Endodermal cell (in vitro differentiated cells): ENCODE measurements at regions not wholly inside any gene's neighbourhood (a gene's known extent, or its start where the extent isn't known, plus 50 kb on each side); places are given as distances from the start of the nearest gene placed in this dataset.

Experiments
- DNase-seq: peaks from one replicate; pipeline ENCODE4 v3.0.0-alpha.2; 2017
- H3K27ac ChIP-seq: 2 replicates; pipeline ENCODE4 v1.5.1; 2013; ENCODE audit warnings: mild to moderate bottlenecking, low read depth, low read length, moderate library complexity
- H3K27me3 ChIP-seq: 2 replicates; pipeline ENCODE4 v1.6.1; 2013; ENCODE audit warnings: mild to moderate bottlenecking, low read length, moderate library complexity; ENCODE audit not compliant: insufficient read depth, control insufficient read depth, poor library complexity, severe bottlenecking
- H3K36me3 ChIP-seq: 2 replicates; pipeline ENCODE4 v1.7.0; 2013; ENCODE audit warnings: mild to moderate bottlenecking, low read length, moderate library complexity; ENCODE audit not compliant: control insufficient read depth, insufficient read depth
- H3K4me1 ChIP-seq: one replicate; pipeline ENCODE4 v1.7.0; 2013; ENCODE audit warnings: low read length; ENCODE audit not compliant: control insufficient read depth, insufficient read depth
- H3K4me3 ChIP-seq: 2 replicates; pipeline ENCODE4 v1.5.1; 2013; ENCODE audit warnings: mild to moderate bottlenecking, low read length, moderate library complexity
- H3K9ac ChIP-seq: 2 replicates; pipeline ENCODE4 v1.6.1; 2013; ENCODE audit warnings: mild to moderate bottlenecking, low read length, moderate library complexity; ENCODE audit not compliant: poor library complexity, severe bottlenecking; ENCODE audit errors: extremely low read depth
- H3K9me3 ChIP-seq: 2 replicates; pipeline ENCODE4 v1.6.1; 2013; ENCODE audit warnings: mild to moderate bottlenecking, low read length, moderate library complexity; ENCODE audit not compliant: control insufficient read depth
- H3K27ac Mint-ChIP-seq: 2 replicates; pipeline ENCODE4 v1.8.0; 2020; ENCODE audit warnings: mixed read lengths
- H3K27me3 Mint-ChIP-seq: 2 replicates; pipeline ENCODE4 v1.8.0; 2021; ENCODE audit warnings: mild to moderate bottlenecking, mixed read lengths; ENCODE audit not compliant: insufficient read depth
- H3K36me3 Mint-ChIP-seq: 2 replicates; pipeline ENCODE4 v1.8.0; 2020; ENCODE audit warnings: low read depth, mixed read lengths
- H3K4me1 Mint-ChIP-seq: 2 replicates; pipeline ENCODE4 v1.8.0; 2020; ENCODE audit warnings: mixed read lengths
- H3K4me3 Mint-ChIP-seq: 2 replicates; pipeline ENCODE4 v1.8.0; 2020; ENCODE audit warnings: mild to moderate bottlenecking, moderate library complexity, mixed read lengths
- H3K9me3 Mint-ChIP-seq: 2 replicates; pipeline ENCODE4 v1.8.0; 2020; ENCODE audit warnings: mild to moderate bottlenecking, mixed read lengths
- CTCF ChIP-seq: fragments of 200-600 bp; sonication (generic); conservative IDR thresholded peaks from 2 replicates; pipeline ENCODE4 v1.5.0; 2021; ENCODE audit warnings: antibody characterized with exemption, mild to moderate bottlenecking
- WGBS, 2 experiments: methylation state at CpG; one replicate each; pipeline versions ENCODE4 v1.1.5 to v1.1.7; 2013; ENCODE audit warnings: missing lambda C conversion rate in 2 of 2, mixed read lengths in 1 of 2; ENCODE audit not compliant: insufficient coverage in 1 of 2, insufficient read length in 1 of 2; 5-methylcytosine and 5-hydroxymethylcytosine counted together

DNA sequence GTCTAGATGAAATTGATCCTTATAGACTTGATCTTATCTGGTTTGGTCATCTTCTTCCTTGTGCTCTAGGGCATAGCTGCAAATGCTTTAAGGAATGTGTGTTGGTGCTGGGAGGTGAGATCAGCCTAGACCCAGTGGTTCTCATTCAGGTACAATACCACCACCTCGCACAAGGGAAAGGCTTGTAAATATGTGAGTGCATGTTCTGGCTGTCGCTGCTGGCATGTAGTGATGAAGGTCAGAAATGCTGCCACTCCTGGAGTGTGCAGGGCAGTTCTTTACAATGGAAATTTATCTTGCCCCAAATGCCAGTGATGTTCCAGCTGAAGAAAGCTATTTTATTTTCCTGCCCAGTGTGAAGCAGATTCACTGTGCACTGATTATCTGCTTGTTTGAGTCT lies 900.9 kb downstream of the QKI start:
- no peaks in the 10 kb centered on the region for H3K4me1 Mint-ChIP-seq
- no peak overlapping the region for H3K9ac ChIP-seq
- WGBS, 2 experiments, result 95 to 96% methylated on average over 2 of the region's 2 CpGs
- no peak overlapping the region for H3K27ac Mint-ChIP-seq
- peaks cover 4% of the 10 kb centered on the region for H3K9me3 Mint-ChIP-seq
- H3K27me3 Mint-ChIP-seq, result no peaks in the 10 kb centered on the region
- no peak for TF ChIP-seq CTCF
- no peak overlapping the region for H3K4me3 Mint-ChIP-seq
- no peak overlapping the region for H3K27ac ChIP-seq
- DNase-seq, result no peak
- H3K36me3 ChIP-seq, result no peaks in the 10 kb centered on the region
- no peak overlapping the region for H3K4me3 ChIP-seq
- no peaks in the 10 kb centered on the region for H3K36me3 Mint-ChIP-seq
- H3K4me1 ChIP-seq, result no peaks in the 10 kb centered on the region
- no peaks in the 10 kb centered on the region for H3K27me3 ChIP-seq
- H3K9me3 ChIP-seq, result no peaks in the 10 kb centered on the region

DNA sequence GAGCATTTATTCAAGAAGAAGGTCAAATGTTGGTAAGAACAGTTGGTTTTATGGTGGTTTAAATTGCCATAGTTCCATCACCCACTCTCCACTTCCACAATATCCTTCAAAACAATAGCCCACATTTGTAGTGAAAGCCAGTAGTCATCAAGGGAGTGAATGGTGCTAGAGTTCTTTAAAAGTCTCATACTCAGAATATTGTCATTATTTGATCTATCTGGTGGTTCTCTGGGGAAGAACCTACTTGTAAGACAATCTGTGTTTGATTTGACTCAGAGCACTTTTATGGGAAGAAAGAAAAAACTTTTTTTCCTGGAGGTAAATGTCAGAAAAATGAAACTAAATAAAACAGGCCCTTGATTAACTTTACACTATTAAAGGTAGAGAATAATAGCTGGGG lies 893.8 kb downstream of the QKI start:
- Histone ChIP-seq H3K4me1 (no peaks in the 10 kb centered on the region), H3K27me3 (no peaks in the 10 kb centered on the region), H3K9me3 (no peaks in the 10 kb centered on the region), H3K9ac (no peak overlapping the region), H3K27ac (no peak overlapping the region), H3K4me3 (no peak overlapping the region), H3K36me3 (no peaks in the 10 kb centered on the region)
- no peak for DNase-seq
- no peak overlapping the region for H3K27ac Mint-ChIP-seq
- H3K4me3 Mint-ChIP-seq, result no peak overlapping the region
- no peaks in the 10 kb centered on the region for H3K36me3 Mint-ChIP-seq
- H3K4me1 Mint-ChIP-seq, result no peaks in the 10 kb centered on the region
- H3K9me3 Mint-ChIP-seq, result peaks cover 4% of the 10 kb centered on the region
- TF ChIP-seq CTCF, result no peak
- no peaks in the 10 kb centered on the region for H3K27me3 Mint-ChIP-seq

GRCh38 chr6:164303102-164303964 lies 888.8 kb downstream of the QKI start:
- 95 to 100% methylated on average over 3 to 5 of the region's 5 CpGs for WGBS, 2 experiments
- no peak overlapping the region for H3K27ac ChIP-seq
- H3K4me3 ChIP-seq, result no peak overlapping the region
- H3K9me3 ChIP-seq, result no peaks in the 10 kb centered on the region
- no peaks in the 10 kb centered on the region for H3K9me3 Mint-ChIP-seq
- no peaks in the 10 kb centered on the region for H3K36me3 Mint-ChIP-seq
- no peaks in the 10 kb centered on the region for H3K36me3 ChIP-seq
- H3K27me3 ChIP-seq, result no peaks in the 10 kb centered on the region
- no peak overlapping the region for H3K9ac ChIP-seq
- no peak overlapping the region for H3K27ac Mint-ChIP-seq
- H3K4me3 Mint-ChIP-seq, result no peak overlapping the region
- H3K27me3 Mint-ChIP-seq, result no peaks in the 10 kb centered on the region
- no peaks in the 10 kb centered on the region for H3K4me1 Mint-ChIP-seq
- H3K4me1 ChIP-seq, result no peaks in the 10 kb centered on the region
- TF ChIP-seq CTCF, result no peak
- no peak for DNase-seq
